Activated CD8-positive, alpha-beta memory T cell treated with anti-CD3 and anti-CD28 coated beads for 4 hours (primary cell): ENCODE measurements at regions not wholly inside any gene's neighbourhood (a gene's known extent, or its start where the extent isn't known, plus 50 kb on each side); places are given as distances from the start of the nearest gene placed in this dataset.

ENCODE experiments used
- DNase-seq, 2 donors: peaks; one replicate each; pipeline ENCODE4 v3.0.0-alpha.2; 2020; ENCODE audit warnings: low read depth in 2 of 2

- DNase-seq = no peak
Measured at GRCh38 chr12:34344851-34345522, 322.7 kb downstream of the ALG10 start.

- no peak for DNase-seq
Measured at GRCh38 chr12:34345801-34346200, 323.5 kb downstream of the ALG10 start.

- DNase-seq = no peak
Measured at GRCh38 chr12:34346372-34347034, 324.2 kb downstream of the ALG10 start.

DNA sequence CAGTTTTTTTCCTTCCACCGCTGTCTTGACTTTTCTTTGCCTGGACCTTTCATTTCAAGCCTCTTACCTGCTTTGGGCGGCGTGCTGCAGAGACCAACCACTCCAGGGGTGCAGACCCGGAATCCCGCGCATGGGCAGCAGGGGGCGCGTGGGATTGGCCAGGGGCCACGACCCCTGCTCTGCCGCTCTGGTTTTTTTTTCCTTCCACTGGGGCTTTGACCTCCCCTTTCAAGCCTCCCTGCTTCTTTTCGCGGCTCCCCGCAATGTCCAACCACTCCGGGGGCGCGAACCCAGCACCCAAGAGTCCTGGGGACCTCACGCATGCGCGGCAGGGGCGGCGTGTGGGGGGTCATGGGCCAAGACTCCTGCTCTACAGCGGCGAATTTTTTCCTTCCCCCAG is 325.1 kb downstream of the ALG10 start:
- no peak for DNase-seq

DNA sequence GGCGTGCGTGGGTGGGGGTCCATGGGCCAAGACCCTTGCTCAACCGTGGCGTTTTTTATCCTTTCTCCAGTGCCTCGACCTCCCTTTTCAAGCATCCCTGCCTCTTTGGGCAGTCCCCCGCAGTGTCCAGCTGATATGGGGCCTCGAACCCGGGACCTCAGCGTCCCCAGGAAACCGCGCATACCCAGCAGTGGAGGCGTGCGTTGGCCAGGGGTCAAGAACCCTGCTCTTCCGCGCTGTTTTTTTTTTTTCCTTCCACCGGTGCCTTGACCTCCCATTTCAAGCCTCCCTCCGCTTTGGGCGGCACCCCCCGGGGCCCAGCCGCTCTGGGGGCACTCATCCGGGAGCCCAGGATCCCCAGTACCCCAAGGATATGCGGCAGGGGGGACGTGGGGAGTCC is 325.8 kb downstream of the ALG10 start:
- no peak for DNase-seq

GRCh38 chr12:34348836-34349672 is 326.8 kb downstream of the ALG10 start:
- DNase-seq = no peak

- no peak for DNase-seq
Measured at GRCh38 chr12:34349673-34349961, 327.3 kb downstream of the ALG10 start.

DNA sequence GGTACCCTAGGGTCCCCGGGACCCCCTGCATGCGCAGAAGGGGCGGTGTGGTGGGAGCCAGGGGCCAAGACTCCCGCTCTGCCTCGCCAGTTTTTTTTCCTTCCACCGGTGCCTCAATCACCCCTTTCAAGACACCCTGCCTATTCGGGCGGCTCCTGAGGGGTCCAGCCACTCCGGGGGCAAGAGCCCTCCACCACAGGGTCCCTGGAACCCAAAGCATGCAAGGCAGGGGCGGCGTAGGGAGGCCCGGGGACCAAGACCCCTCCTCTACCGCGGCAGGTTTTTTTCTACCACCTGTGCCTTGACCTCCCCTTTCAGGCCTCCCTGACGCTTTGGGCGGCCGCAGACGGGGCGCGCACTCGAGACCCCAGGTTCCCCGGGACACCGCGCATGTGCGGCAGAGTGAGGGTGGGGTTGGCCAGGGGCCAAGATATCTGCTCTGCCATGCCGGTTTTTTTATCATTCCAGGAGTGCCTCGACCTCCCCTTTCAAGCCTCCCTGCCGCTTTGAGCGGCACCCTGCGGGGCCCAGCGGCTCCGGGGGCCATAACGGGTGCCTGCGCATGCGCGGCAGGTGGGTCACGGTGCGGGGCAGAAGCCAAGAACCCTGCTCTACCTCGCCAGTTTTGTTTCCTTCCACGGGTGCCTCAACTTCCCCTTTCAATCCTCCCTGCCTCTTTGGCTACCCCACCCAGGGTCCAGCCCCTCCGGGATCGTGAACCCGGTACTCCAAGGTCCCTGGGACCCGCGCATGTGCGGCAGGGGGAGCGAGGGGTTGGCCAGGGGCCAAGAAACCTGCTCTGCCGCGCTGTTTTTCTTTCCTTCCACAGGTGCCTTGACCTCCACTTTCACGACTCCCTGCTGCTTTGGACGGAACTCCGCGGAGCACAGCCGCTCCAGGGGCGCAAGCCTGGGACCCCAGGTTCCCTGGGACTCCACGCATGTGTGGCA is 328.1 kb downstream of the ALG10 start:
- DNase-seq = no peak

GRCh38 chr12:34352098-34352497 is 329.8 kb downstream of the ALG10 start:
- no peak for DNase-seq

DNA sequence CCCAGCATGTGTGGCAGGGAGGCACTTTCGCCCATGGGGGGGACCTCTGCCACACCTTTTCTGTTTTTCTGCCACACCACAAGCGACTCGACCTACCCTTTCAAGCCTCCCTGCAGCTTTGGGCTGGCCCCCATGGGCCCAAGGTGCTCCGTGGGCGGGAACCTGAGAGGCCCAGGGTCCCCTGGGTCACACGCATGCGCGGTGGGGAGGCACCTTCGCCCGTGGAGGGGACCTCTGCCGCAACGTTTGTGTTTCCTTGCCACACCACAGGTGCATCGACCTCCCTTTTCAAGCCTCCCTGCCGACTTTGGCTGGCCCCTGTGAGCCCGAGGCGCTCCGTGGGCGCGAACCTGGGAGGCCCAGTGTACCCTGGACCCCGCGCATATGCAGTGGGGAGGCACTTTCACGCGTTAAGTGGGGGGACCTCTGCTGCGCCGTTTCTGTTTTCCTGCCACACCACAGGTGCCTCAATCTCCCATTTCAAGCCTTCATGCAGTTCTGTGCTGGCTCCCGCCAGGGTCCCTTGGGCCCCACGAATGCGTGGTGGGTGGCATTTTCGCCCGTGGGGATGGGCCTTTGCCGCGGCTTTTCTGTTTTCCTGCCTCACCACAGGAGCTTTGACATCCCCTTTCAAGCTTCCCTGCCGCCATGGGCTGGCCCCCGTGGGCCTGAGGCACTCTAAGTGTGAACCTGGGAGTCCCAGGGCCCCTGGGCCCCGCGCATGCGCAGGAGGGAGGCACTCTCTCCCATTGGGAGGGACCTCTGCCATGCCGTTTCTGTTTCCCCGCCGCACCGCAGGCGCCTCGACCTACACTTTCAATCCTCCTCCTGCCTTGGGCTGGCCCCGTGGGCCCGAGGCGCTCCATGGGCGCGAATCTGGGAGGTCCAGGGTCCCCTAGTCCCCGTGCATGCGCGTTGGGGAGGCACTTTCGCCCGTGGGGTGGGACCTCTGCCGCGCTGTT is 332.2 kb downstream of the ALG10 start:
- DNase-seq = no peak

DNA sequence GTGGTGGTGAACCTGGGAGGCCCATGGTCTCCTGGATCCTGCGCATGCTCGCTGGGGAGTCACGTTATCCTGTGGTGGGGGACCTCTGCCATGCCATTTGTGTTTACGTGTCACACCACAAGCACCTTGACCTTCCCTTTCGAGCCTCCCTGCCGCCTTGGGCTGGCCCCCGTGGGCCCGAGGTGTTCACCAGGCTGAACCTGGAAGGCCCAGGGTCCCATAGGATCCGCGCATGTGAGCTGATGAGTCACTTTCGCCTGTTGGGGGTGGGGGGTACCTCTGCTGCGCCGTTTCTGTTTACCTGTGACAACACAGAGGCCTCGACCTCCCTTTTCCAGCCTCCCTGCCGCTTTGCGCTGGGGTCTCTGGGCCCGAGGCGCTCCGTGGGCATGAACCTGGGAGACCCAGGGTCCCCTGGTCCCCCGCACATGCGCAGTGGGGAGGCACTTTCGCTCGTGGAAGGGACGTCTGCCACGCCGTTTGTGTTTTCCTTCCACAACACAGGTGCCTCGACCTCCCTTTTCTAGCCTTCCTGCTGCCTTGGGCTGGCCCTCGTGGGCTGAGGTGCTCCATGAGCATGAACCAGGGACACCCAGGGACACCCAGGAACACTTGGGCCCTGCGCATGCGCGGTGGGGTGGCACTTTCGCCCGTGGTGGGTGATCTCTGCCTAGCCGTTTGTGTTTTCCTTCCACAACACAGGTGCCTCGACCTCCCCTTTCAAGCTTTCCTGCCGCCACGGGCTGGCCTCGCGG is 334.1 kb downstream of the ALG10 start:
- no peak for DNase-seq

GRCh38 chr12:34357791-34358190 is 335.5 kb downstream of the ALG10 start:
- DNase-seq = no peak

DNA sequence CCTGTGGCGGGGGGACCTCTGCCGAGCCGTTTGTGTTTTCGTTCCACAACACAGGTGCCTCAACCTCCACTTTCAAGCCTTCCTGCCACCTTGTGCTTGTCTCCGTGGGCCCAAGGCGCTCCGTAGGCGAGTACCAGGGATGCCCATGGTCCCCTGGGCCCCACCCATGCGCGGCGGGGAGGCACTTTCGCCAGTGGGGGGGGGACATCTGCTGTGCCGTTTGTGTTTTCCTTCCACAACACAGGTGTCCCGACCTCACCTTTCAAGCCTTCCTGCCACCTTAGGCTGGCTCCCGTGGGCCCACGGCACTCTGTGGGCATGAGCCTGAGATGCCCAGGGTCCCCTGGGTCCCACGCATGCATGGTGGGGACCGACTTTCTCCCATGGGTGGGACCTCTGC is 335.9 kb downstream of the ALG10 start:
- DNase-seq = no peak

DNA sequence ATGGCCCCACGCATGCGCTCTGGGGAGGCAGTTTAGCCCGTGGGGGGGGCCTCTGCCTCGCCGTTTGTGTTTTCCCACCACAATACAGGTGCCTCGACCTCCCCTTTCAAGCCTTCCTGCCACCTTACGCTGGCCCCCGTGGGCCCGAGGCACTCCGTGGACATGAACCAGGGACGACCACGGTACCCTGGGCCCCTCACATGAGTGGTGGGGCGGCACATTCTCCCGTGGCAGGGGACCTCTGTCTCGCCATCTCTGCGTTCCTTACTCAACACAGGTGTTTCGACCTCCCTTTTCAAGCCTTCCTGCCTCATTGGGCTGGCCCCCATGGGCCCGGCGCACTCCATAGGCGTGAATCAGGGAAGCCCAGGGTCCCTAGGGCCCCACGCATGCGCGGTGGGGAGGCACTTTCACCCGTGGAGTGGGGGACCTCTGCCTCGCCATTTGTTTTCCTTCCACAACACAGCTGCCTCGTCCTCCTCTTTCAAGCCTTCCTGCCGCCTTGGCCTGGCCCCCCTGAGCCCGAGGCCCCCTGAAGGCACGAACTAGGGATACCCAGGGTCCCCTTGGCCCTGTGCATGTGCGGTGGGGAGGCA is 339.5 kb downstream of the ALG10 start:
- no peak for DNase-seq

DNA sequence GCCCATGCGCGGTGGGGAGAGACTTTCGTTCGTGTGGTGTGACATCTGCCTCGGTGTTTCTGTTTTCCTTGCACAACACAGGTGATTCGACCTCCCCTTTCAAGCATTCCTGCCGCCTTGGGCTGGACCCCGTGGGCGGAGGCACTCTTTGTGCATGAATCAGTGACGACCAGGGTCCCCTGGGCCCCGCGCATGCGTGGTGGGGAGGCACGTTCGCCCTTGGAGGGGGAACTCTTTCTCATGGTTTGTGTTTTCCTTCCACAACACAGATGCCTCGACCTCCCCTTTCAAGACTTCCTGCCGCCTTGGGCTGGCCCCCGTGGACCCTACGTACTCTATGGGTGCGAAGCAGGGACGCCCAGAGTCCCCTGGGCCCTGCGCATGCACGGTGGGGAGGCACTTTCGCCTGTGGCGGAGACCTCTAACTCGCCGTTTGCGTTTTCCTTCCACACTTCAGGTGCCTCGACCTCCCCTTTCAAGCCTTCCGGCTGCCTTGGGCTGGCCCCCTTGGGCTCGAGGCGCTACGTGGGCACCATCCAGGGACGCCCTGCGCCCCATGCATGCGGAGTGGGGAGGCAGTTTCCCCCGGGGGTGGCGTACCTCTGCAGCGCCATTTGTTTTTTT is 340.9 kb downstream of the ALG10 start:
- no peak for DNase-seq

DNA sequence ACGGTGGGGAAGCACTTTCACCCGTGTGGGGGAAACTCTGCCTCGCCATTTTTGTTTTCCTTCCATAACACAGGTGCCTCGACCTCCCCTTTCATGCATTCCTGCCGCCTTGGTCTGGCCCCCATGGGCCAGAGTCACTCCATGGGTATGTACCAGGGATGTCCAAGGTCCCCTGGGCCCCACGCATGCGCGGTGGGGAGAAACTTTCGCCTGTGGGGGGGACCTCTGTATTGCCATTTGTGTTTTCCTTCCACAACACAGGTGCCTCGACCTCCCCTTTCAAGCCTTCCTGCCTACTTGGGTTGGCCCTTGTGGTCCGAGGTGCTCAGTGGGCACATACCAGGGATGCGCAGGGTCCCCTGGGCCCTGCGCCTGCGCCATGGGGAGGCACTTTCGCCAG is 345.8 kb downstream of the ALG10 start:
- no peak for DNase-seq

DNA sequence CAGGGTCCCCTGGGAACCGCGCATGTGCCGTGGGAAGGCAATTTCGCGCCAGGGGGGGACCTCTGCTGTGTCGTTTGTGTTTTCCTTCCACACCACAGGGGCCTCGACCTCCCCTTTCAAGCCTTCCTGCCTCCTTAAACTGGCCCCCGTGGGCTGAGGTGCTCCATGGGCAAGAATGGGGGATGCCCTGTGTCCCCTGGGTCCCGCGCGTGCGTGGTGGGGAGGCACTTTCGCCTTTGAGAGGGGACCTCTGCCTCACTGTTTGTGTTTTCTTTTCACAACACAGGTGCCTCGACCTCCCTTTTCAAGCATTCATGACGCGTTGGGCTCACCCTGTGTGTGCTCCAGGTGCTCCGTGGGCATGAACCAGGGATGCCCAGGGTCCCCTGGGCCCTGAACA is 348.8 kb downstream of the ALG10 start:
- DNase-seq = no peak

DNA sequence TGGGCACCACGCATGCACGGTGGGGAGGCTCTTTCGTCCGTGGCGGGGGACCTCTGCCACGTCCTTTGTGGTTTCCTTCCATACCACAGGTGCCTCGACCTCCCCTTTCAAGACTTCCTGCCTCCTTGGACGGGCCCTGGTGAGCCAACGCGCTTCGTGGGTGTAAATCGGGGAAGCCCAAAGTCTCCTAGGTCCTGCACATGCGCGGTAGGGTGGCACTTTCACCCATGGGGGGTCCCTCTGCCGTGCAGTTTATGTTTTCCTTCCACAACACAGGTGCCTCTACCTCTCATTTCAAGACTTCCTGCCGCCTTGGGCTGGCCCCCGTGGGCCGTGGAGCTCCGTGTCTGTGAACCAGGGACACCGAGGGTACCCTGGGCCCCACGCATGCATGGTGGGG is 349.7 kb downstream of the ALG10 start:
- no peak for DNase-seq

- DNase-seq = no peak
Measured at GRCh38 chr12:34373926-34374325, 351.6 kb downstream of the ALG10 start.
